Duodenal mucosa (tissue), 2 donors: ENCODE measurements at regions not wholly inside any gene's neighbourhood (a gene's known extent, or its start where the extent isn't known, plus 50 kb on each side); places are given as distances from the start of the nearest gene placed in this dataset.

ENCODE experiments used
- H3K27ac ChIP-seq: one replicate; pipeline ENCODE4 v1.7.0; 2013; ENCODE audit warnings: low read depth, low read length
- H3K27me3 ChIP-seq, 2 donors: one replicate each; pipeline ENCODE4 v1.7.0; 2013; ENCODE audit warnings: low read length in 2 of 2, control low read depth in 1 of 2; ENCODE audit not compliant: insufficient read depth in 2 of 2, control insufficient read depth in 1 of 2
- H3K36me3 ChIP-seq, 2 donors: one replicate each; pipeline ENCODE4 v1.7.0; 2013; ENCODE audit warnings: low read length in 2 of 2, control low read depth in 1 of 2; ENCODE audit not compliant: insufficient read depth in 2 of 2, control insufficient read depth in 1 of 2
- H3K4me1 ChIP-seq, 2 donors: one replicate each; pipeline ENCODE4 v1.7.0; 2013; ENCODE audit warnings: low read length in 2 of 2, control low read depth in 1 of 2; ENCODE audit not compliant: insufficient read depth in 2 of 2, control insufficient read depth in 1 of 2
- H3K4me3 ChIP-seq, 2 donors: one replicate each; pipeline ENCODE4 v1.7.0; 2013; ENCODE audit warnings: low read length in 2 of 2, low read depth in 1 of 2
- H3K9ac ChIP-seq, 2 donors: one replicate each; pipeline ENCODE4 v1.7.0; 2013; ENCODE audit warnings: low read length in 2 of 2, low read depth in 1 of 2
- H3K9me3 ChIP-seq, 2 donors: one replicate each; pipeline ENCODE4 v1.7.0; 2013; ENCODE audit warnings: low read length in 2 of 2, control low read depth in 1 of 2; ENCODE audit not compliant: control insufficient read depth in 1 of 2

GRCh38 chr2:31674446-31674845 lies 93.7 kb upstream of the SRD5A2 start:
- Histone ChIP-seq H3K9me3 (peaks cover 0 to 2% of the 10 kb centered on the region in 2 donors), H3K36me3 (no peaks in the 10 kb centered on the region), H3K4me3 (no peak overlapping the region), H3K4me1 (no peaks in the 10 kb centered on the region), H3K27ac (no peak overlapping the region), H3K9ac (no peak overlapping the region), H3K27me3 (no peaks in the 10 kb centered on the region)

GRCh38 chr2:31666878-31667277 lies 86.1 kb upstream of the SRD5A2 start:
- no peaks in the 10 kb centered on the region for H3K9me3 ChIP-seq
- H3K9ac ChIP-seq: no peak overlapping the region
- H3K27ac ChIP-seq: no peak overlapping the region
- no peaks in the 10 kb centered on the region for H3K27me3 ChIP-seq
- no peaks in the 10 kb centered on the region for H3K4me1 ChIP-seq
- H3K4me3 ChIP-seq: no peak overlapping the region
- no peaks in the 10 kb centered on the region for H3K36me3 ChIP-seq

- no peak overlapping the region for H3K27ac ChIP-seq
- H3K9me3 ChIP-seq: no peaks in the 10 kb centered on the region
- no peaks in the 10 kb centered on the region for H3K27me3 ChIP-seq
- no peak overlapping the region for H3K4me3 ChIP-seq
- H3K9ac ChIP-seq: no peak overlapping the region
- no peaks in the 10 kb centered on the region for H3K36me3 ChIP-seq
- no peaks in the 10 kb centered on the region for H3K4me1 ChIP-seq
Measured at GRCh38 chr2:31664949-31665724, 84.4 kb upstream of the SRD5A2 start.

- H3K36me3 ChIP-seq: no peaks in the 10 kb centered on the region
- no peaks in the 10 kb centered on the region for H3K27me3 ChIP-seq
- H3K27ac ChIP-seq: no peak overlapping the region
- H3K9me3 ChIP-seq: no peaks in the 10 kb centered on the region
- no peak overlapping the region for H3K9ac ChIP-seq
- H3K4me1 ChIP-seq: no peaks in the 10 kb centered on the region
- no peak overlapping the region for H3K4me3 ChIP-seq
Measured at GRCh38 chr2:31660812-31661335, 80.1 kb upstream of the SRD5A2 start.

- Histone ChIP-seq H3K4me1 (no peaks in the 10 kb centered on the region), H3K4me3 (no peak overlapping the region), H3K9ac (no peak overlapping the region), H3K27ac (no peak overlapping the region), H3K9me3 (no peaks in the 10 kb centered on the region), H3K36me3 (no peaks in the 10 kb centered on the region), H3K27me3 (no peaks in the 10 kb centered on the region)
Measured at GRCh38 chr2:31660165-31660564, 79.4 kb upstream of the SRD5A2 start.

GRCh38 chr2:31654241-31654640 lies 73.5 kb upstream of the SRD5A2 start:
- Histone ChIP-seq H3K4me3 (no peak overlapping the region), H3K27me3 (peaks cover 0 to 3% of the 10 kb centered on the region in 2 donors), H3K9ac (no peak overlapping the region), H3K4me1 (no peaks in the 10 kb centered on the region), H3K36me3 (no peaks in the 10 kb centered on the region), H3K9me3 (no peaks in the 10 kb centered on the region), H3K27ac (no peak overlapping the region)

GRCh38 chr2:31651736-31652135 lies 71.0 kb upstream of the SRD5A2 start:
- Histone ChIP-seq H3K27me3 (peaks cover 0 to 3% of the 10 kb centered on the region in 2 donors), H3K9ac (no peak overlapping the region), H3K9me3 (no peaks in the 10 kb centered on the region), H3K4me1 (no peaks in the 10 kb centered on the region), H3K36me3 (no peaks in the 10 kb centered on the region), H3K4me3 (no peak overlapping the region), H3K27ac (no peak overlapping the region)

- no peaks in the 10 kb centered on the region for H3K9me3 ChIP-seq
- H3K4me3 ChIP-seq: no peak overlapping the region
- no peaks in the 10 kb centered on the region for H3K4me1 ChIP-seq
- H3K27ac ChIP-seq: no peak overlapping the region
- no peaks in the 10 kb centered on the region for H3K36me3 ChIP-seq
- H3K9ac ChIP-seq: no peak overlapping the region
- peaks cover 0 to 3% of the 10 kb centered on the region in 2 donors for H3K27me3 ChIP-seq
Measured at GRCh38 chr2:31651267-31651666, 70.5 kb upstream of the SRD5A2 start.

- no peaks in the 10 kb centered on the region for H3K36me3 ChIP-seq
- H3K27me3 ChIP-seq: peaks cover 0 to 4% of the 10 kb centered on the region in 2 donors
- H3K4me3 ChIP-seq: no peak overlapping the region
- no peaks in the 10 kb centered on the region for H3K4me1 ChIP-seq
- H3K9me3 ChIP-seq: no peaks in the 10 kb centered on the region
- H3K27ac ChIP-seq: no peak overlapping the region
- no peak overlapping the region for H3K9ac ChIP-seq
Measured at GRCh38 chr2:31644551-31644950, 63.8 kb upstream of the SRD5A2 start.

- no peak overlapping the region for H3K27ac ChIP-seq
- no peak overlapping the region for H3K9ac ChIP-seq
- H3K4me3 ChIP-seq: no peak overlapping the region
- no peaks in the 10 kb centered on the region for H3K36me3 ChIP-seq
- no peaks in the 10 kb centered on the region for H3K4me1 ChIP-seq
- H3K9me3 ChIP-seq: no peaks in the 10 kb centered on the region
- H3K27me3 ChIP-seq: peaks cover 0 to 4% of the 10 kb centered on the region in 2 donors
Measured at GRCh38 chr2:31642707-31643106, 62.0 kb upstream of the SRD5A2 start.
